Activated CD8-positive, alpha-beta T cell treated with anti-CD3 and anti-CD28 coated beads, Interleukin-2, amount 10 ng/mL, durations not matched to agents 7 days and 5 days (primary cell): ENCODE measurements at regions not wholly inside any gene's neighbourhood (a gene's known extent, or its start where the extent isn't known, plus 50 kb on each side); places are given as distances from the start of the nearest gene placed in this dataset.

Source experiments
- ATAC-seq: fragments of 150-1000 bp; cut with Tn5 transposase; one replicate; pipeline ENCODE4 v1.10.0; 2021; ENCODE audit warnings: moderate library complexity
- CTCF ChIA-PET: fragments of 350-600 bp; sonication (Branson Sonifier 250); formaldehyde crosslinking; loops from one replicate; lab custom pipeline; 2021; ENCODE audit warnings: antibody characterized with exemption; lab: Charles Lee
- POLR2A ChIA-PET: fragments of 350-600 bp; sonication (Branson Sonifier 250); formaldehyde crosslinking; loops from one replicate; lab custom pipeline; 2021; ENCODE audit warnings: antibody characterized with exemption; lab: Charles Lee
- DNase-seq: peaks from one replicate; pipeline ENCODE4 v3.0.0-alpha.2; 2020
- H3K27ac Mint-ChIP-seq: one replicate; pipeline ENCODE4 v1.8.0; 2021; ENCODE audit warnings: mild to moderate bottlenecking, mixed read lengths
- H3K27me3 Mint-ChIP-seq: one replicate; pipeline ENCODE4 v1.8.0; 2021; ENCODE audit warnings: low read depth, mixed read lengths
- H3K36me3 Mint-ChIP-seq: one replicate; pipeline ENCODE4 v1.8.0; 2021; ENCODE audit warnings: low read depth, mixed read lengths
- H3K4me1 Mint-ChIP-seq: one replicate; pipeline ENCODE4 v1.8.0; 2021; ENCODE audit warnings: low read depth, mixed read lengths
- H3K4me3 Mint-ChIP-seq: one replicate; pipeline ENCODE4 v1.8.0; 2021; ENCODE audit warnings: mild to moderate bottlenecking, mixed read lengths
- H3K9me3 Mint-ChIP-seq: one replicate; pipeline ENCODE4 v1.8.0; 2022; ENCODE audit warnings: mixed read lengths; ENCODE audit not compliant: insufficient read depth

GRCh38 chr2:103785956-103786355 lies 1024.1 kb downstream of the TMEM182 start:
- Mint-ChIP-seq H3K9me3 (no peaks in the 10 kb centered on the region), H3K36me3 (no peaks in the 10 kb centered on the region), H3K27me3 (no peaks in the 10 kb centered on the region), H3K4me3 (no peak overlapping the region), H3K4me1 (no peaks in the 10 kb centered on the region), H3K27ac (no peak overlapping the region)
- ATAC-seq, result no peak
- no peak for DNase-seq
- CTCF ChIA-PET, result no interaction called here
- POLR2A ChIA-PET, result no interaction called here

- ATAC-seq (no peak), DNase-seq (no peak)
- Mint-ChIP-seq H3K27ac (no peak overlapping the region), H3K4me1 (no peaks in the 10 kb centered on the region), H3K9me3 (no peaks in the 10 kb centered on the region), H3K36me3 (no peaks in the 10 kb centered on the region), H3K27me3 (no peaks in the 10 kb centered on the region), H3K4me3 (no peak overlapping the region)
- ChIA-PET POLR2A (no interaction called here), CTCF (no interaction called here)
Measured at GRCh38 chr2:103788389-103788788, 1026.6 kb downstream of the TMEM182 start.

- H3K27ac Mint-ChIP-seq, result no peak overlapping the region
Measured at GRCh38 chr2:103788951-103789350, 1027.1 kb downstream of the TMEM182 start.

GRCh38 chr2:103789381-103790095 lies 1027.7 kb downstream of the TMEM182 start:
- Mint-ChIP-seq H3K9me3 (no peaks in the 10 kb centered on the region), H3K27ac (no peak overlapping the region), H3K4me1 (no peaks in the 10 kb centered on the region), H3K36me3 (no peaks in the 10 kb centered on the region), H3K4me3 (no peak overlapping the region), H3K27me3 (no peaks in the 10 kb centered on the region)
- POLR2A ChIA-PET, result no interaction called here
- DNase-seq (no peak), ATAC-seq (no peak)
- CTCF ChIA-PET, result no interaction called here

More at GRCh38 chr2:103788951-103789350, 1027.1 kb downstream of the TMEM182 start:
- H3K36me3 Mint-ChIP-seq, result no peaks in the 10 kb centered on the region
- ChIA-PET POLR2A (no interaction called here), CTCF (no interaction called here)
- no peaks in the 10 kb centered on the region for H3K4me1 Mint-ChIP-seq
- ATAC-seq (no peak), DNase-seq (no peak)
- H3K4me3 Mint-ChIP-seq, result no peak overlapping the region
- no peaks in the 10 kb centered on the region for H3K9me3 Mint-ChIP-seq
- H3K27me3 Mint-ChIP-seq, result no peaks in the 10 kb centered on the region

GRCh38 chr2:103792042-103792441 lies 1030.2 kb downstream of the TMEM182 start:
- no peaks in the 10 kb centered on the region for H3K27me3 Mint-ChIP-seq
- CTCF ChIA-PET, result no interaction called here
- H3K4me3 Mint-ChIP-seq, result no peak overlapping the region
- DNase-seq, result no peak
- no peaks in the 10 kb centered on the region for H3K9me3 Mint-ChIP-seq
- no peak overlapping the region for H3K27ac Mint-ChIP-seq
- ATAC-seq, result no peak
- POLR2A ChIA-PET, result no interaction called here
- no peaks in the 10 kb centered on the region for H3K36me3 Mint-ChIP-seq
- no peaks in the 10 kb centered on the region for H3K4me1 Mint-ChIP-seq

- Mint-ChIP-seq H3K9me3 (peaks cover 10% of the 10 kb centered on the region), H3K27me3 (no peaks in the 10 kb centered on the region), H3K4me1 (no peaks in the 10 kb centered on the region), H3K36me3 (no peaks in the 10 kb centered on the region), H3K4me3 (no peak overlapping the region), H3K27ac (no peak overlapping the region)
- ChIA-PET CTCF (no interaction called here), POLR2A (no interaction called here)
- DNase-seq (no peak), ATAC-seq (no peak)
Measured at GRCh38 chr2:103798291-103798690, 1036.5 kb downstream of the TMEM182 start.

- Mint-ChIP-seq H3K4me3 (no peak overlapping the region), H3K9me3 (peaks cover 10% of the 10 kb centered on the region), H3K36me3 (no peaks in the 10 kb centered on the region), H3K27ac (no peak overlapping the region), H3K4me1 (no peaks in the 10 kb centered on the region), H3K27me3 (no peaks in the 10 kb centered on the region)
- no peak for ATAC-seq
- POLR2A ChIA-PET, result no interaction called here
- CTCF ChIA-PET, result no interaction called here
- DNase-seq, result no peak
Measured at GRCh38 chr2:103804013-103804412, 1042.2 kb downstream of the TMEM182 start.

- peaks cover 10% of the 10 kb centered on the region for H3K9me3 Mint-ChIP-seq
- no peak overlapping the region for H3K4me3 Mint-ChIP-seq
- DNase-seq, result no peak
- no peaks in the 10 kb centered on the region for H3K36me3 Mint-ChIP-seq
- no peaks in the 10 kb centered on the region for H3K4me1 Mint-ChIP-seq
- H3K27ac Mint-ChIP-seq, result no peak overlapping the region
- POLR2A ChIA-PET, result no interaction called here
- CTCF ChIA-PET, result no interaction called here
- no peaks in the 10 kb centered on the region for H3K27me3 Mint-ChIP-seq
- no peak for ATAC-seq
Measured at GRCh38 chr2:103805746-103806145, 1043.9 kb downstream of the TMEM182 start.

- H3K4me1 Mint-ChIP-seq, result no peaks in the 10 kb centered on the region
- ChIA-PET CTCF (no interaction called here), POLR2A (no interaction called here)
Measured at GRCh38 chr2:103808814-103809213, 1045.1 kb upstream of the POU3F3 start.

GRCh38 chr2:103809415-103809814 lies 1044.5 kb upstream of the POU3F3 start:
- no peak for DNase-seq
- no peaks in the 10 kb centered on the region for H3K36me3 Mint-ChIP-seq
- H3K27me3 Mint-ChIP-seq, result no peaks in the 10 kb centered on the region
- no peak for ATAC-seq
- POLR2A ChIA-PET, result no interaction called here
- H3K9me3 Mint-ChIP-seq, result no peaks in the 10 kb centered on the region
- no peak overlapping the region for H3K27ac Mint-ChIP-seq
- no peak overlapping the region for H3K4me3 Mint-ChIP-seq
- H3K4me1 Mint-ChIP-seq, result no peaks in the 10 kb centered on the region
- CTCF ChIA-PET, result no interaction called here

More at GRCh38 chr2:103808814-103809213, 1045.1 kb upstream of the POU3F3 start:
- Mint-ChIP-seq H3K36me3 (no peaks in the 10 kb centered on the region), H3K27me3 (no peaks in the 10 kb centered on the region), H3K4me3 (no peak overlapping the region), H3K9me3 (no peaks in the 10 kb centered on the region), H3K27ac (no peak overlapping the region)
- no peak for ATAC-seq
- no peak for DNase-seq

GRCh38 chr2:103809941-103810441 lies 1043.9 kb upstream of the POU3F3 start:
- ATAC-seq, result no peak

GRCh38 chr2:103810875-103811274 lies 1043.0 kb upstream of the POU3F3 start:
- ChIA-PET CTCF (no interaction called here), POLR2A (no interaction called here)
- Mint-ChIP-seq H3K36me3 (no peaks in the 10 kb centered on the region), H3K27me3 (no peaks in the 10 kb centered on the region), H3K4me1 (no peaks in the 10 kb centered on the region), H3K4me3 (no peak overlapping the region), H3K27ac (no peak overlapping the region), H3K9me3 (no peaks in the 10 kb centered on the region)
- DNase-seq, result no peak
- ATAC-seq, result no peak

More at GRCh38 chr2:103809941-103810441, 1043.9 kb upstream of the POU3F3 start:
- Mint-ChIP-seq H3K27me3 (no peaks in the 10 kb centered on the region), H3K9me3 (no peaks in the 10 kb centered on the region), H3K36me3 (no peaks in the 10 kb centered on the region), H3K4me3 (no peak overlapping the region), H3K4me1 (no peaks in the 10 kb centered on the region), H3K27ac (no peak overlapping the region)
- no peak for DNase-seq
- ChIA-PET POLR2A (no interaction called here), CTCF (no interaction called here)

- no peaks in the 10 kb centered on the region for H3K36me3 Mint-ChIP-seq
Measured at GRCh38 chr2:103814016-103814415, 1039.9 kb upstream of the POU3F3 start.

More at GRCh38 chr2:103814016-103814415, 1039.9 kb upstream of the POU3F3 start:
- H3K27me3 Mint-ChIP-seq, result no peaks in the 10 kb centered on the region
- ATAC-seq, result no peak
- no peak overlapping the region for H3K4me3 Mint-ChIP-seq
- ChIA-PET POLR2A (no interaction called here), CTCF (no interaction called here)
- no peak for DNase-seq
- H3K4me1 Mint-ChIP-seq, result no peaks in the 10 kb centered on the region
- H3K9me3 Mint-ChIP-seq, result no peaks in the 10 kb centered on the region
- no peak overlapping the region for H3K27ac Mint-ChIP-seq
